ENCODE measurements at regions not wholly inside any gene's neighbourhood (a gene's known extent, or its start where the extent isn't known, plus 50 kb on each side); places are given as distances from the start of the nearest gene placed in this dataset.

- TF ChIP-seq CTCF (conservative IDR thresholded peaks at IDR 0.05; ENCODE audit: low read depth, low read length), result no peak
- no peak for TF ChIP-seq EZH2 (IDR thresholded peaks at IDR 0.05; ENCODE audit: borderline replicate concordance, low read depth, low read length, poor library complexity, severe bottlenecking)
Observed at GRCh38 chr3:166934879-166935278, 445.2 kb downstream of the ZBBX start.

Data from A673 (cell line).